COLO668 (cell line): ENCODE measurements at regions not wholly inside any gene's neighbourhood (a gene's known extent, or its start where the extent isn't known, plus 50 kb on each side); places are given as distances from the start of the nearest gene placed in this dataset.
"Not testable (repeated sequence)": the region's sequence is repeated elsewhere in the genome, so short reads cannot be mapped to it uniquely, and the experiment has no call there.

Source experiments
- DNase-seq: peaks from one replicate; lab custom pipeline; 2025; ENCODE audit not compliant: unreplicated experiment; lab: John Stamatoyannopoulos, UW

DNA sequence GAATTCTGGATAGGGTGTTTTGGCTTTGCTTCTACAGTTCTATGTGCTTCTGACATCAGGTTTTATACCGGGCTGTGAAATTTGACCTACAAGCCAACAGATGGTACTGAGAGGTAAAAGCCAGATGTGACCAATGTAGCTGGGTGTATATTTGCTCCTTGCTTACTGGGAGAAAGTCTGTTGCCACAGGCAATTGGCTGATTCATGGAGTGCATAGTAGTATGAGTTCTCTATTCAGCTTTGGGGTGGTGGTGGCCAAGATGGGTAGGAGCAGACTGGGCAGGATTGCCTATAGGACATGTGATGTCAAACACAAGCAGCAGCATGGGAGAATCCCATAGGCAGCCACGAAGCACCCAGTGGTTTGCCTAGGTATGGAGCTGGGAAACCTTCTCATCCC is 1827.0 kb downstream of the C4orf33 start:
- DNase-seq: no peak

GRCh38 chr4:130955520-130955919 is 1859.6 kb downstream of the C4orf33 start:
- DNase-seq: no peak

DNA sequence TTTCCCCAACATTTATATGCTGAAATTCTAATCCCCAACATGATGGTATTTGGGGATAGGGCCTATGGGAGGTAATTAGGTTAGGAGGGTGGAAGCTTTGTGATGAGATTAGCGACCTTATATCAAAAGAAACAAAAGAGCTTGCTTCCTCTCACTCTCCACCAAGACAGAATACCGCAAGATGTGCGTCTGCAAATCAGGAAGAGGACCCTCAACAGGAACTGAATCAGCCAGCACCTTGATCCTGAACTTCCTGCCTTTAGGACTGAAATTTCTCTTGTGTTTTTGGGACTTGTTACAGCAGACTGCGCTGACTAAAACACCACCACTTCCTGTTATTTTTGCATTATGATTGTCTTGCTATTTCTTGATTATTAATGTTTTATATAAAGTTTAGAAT is 1889.4 kb downstream of the C4orf33 start:
- no peak for DNase-seq

DNA sequence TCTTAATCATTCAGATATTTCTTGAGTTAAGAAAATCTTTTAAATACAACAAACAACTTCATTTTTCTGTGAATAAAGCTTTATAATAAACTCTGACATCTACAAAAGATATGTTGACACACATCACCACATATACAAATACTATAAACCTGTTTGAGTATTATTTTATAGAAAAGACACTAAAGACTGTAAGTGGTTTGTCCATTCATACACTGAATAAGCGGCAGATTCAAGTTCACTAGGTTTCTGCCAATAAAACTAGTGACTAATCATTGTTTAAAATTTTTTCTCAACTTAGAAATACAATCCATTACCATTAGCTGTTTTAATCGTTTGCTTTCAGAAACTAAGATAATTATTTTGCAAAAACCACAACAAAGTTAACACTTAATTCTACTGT is 1900.0 kb downstream of the C4orf33 start:
- no peak for DNase-seq

DNA sequence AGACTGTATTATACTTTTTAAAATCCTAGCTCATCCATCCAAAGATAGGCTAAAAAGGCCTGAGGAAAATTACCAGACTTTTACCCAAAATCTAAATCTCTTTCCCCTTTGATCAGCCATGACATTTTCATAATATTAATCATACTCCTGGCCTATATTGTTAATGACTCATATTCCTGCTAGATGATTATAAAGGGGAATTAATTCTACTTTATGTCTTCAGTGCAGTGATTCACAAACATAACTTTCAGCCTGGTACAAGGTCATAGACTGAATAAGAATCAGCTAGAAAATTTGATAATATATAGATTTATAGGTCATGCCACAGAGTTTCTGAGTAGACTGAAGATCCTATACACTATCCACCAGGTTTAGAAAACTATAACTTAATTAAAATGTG is 1905.4 kb downstream of the C4orf33 start:
- DNase-seq: no peak

DNA sequence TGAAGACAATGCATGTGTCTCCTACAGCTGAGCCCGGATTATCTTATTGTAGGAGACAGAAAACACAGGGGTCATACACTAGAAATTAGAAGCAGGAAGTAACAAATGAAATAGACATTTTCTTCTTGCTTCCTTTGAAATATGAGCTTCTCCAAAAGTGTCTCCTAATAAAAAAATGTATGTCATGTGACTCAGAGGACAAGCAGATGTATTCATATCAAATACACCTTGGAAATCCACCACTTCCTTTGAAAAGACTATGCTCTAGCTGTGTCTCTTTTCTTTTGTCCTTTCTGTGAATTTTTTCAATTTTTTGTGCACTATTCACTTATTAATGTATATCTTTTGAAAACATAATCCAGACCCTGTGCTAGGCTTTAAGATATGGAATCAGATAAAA is 1906.2 kb downstream of the C4orf33 start:
- no peak for DNase-seq

DNA sequence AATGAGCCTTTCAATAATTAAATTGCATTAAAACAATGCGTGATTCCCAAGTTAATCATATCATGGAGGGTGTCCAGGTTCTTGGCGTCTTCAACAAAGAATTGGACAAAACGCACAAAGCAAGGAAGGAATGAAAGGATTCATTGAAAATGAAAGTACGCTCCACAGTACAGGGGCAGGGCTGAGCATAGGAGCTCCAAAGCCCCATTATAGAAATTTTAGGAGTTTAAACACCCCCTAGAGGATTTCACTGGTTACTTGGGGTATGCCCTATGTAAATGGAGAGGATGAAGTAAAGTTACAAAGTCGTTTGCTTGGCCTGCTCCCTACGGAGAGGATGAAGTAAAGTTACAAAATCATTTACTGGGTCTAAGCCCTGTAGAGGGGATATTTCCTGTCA is 1910.4 kb downstream of the C4orf33 start:
- no peak for DNase-seq

DNA sequence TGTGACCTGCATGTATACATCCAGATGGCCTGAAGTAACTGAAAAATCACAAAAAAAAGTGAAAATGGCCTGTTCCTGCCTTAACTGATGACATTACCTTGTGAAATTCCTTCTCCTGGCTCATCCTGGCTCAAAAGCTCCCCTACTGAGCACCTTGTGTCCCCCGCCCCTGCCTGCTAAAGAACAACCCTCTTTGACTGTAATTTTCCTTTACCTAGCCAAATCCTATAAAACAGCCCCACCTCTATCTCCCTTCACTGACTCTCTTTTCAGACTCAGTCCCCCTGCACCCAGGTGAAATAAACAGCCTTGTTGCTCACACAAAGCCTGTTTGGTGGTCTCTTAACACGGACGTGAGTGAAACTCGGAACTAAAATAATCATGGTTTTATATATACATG is 1916.0 kb downstream of the C4orf33 start:
- not testable (repeated sequence) for DNase-seq

GRCh38 chr4:131013226-131013625 is 1917.3 kb downstream of the C4orf33 start:
- DNase-seq: no peak

DNA sequence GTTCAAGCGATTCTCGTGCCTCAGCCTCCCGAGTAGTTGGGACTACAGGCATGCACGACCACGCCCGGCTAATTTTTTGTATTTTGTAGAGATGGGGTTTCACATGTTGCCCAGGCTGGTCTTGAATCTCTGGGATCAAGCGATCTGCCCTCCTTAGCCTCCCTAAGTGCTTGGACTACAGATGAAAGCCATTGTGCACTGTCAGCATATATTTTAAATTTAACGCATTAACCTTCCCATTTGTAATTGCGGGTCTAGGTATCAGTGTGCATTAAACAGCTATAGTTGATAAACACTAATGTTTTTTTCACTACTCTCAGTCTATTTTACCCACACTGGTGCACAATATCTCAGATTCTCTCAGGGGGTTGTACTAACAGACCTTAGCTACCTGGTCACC is 1930.8 kb downstream of the C4orf33 start:
- DNase-seq: no peak

DNA sequence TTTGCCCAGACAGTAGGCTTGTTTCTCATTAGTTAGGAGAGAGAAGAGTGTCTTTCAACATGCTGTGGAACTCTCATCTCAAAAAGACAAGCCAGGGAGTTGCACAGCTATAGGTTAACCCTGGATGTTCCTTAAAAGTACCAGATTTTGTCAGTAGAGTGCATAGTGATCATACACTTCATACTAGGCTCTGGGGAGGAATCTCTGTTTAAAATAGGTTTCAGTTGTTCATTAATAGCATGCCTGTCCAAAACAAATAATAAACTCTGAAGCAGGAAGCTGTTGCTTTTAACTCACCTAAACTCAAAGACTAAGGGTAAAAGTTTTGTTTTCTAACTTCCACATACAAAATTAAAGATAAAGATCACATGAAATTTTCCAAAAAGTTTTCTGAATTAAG is 1948.4 kb downstream of the C4orf33 start:
- no peak for DNase-seq

DNA sequence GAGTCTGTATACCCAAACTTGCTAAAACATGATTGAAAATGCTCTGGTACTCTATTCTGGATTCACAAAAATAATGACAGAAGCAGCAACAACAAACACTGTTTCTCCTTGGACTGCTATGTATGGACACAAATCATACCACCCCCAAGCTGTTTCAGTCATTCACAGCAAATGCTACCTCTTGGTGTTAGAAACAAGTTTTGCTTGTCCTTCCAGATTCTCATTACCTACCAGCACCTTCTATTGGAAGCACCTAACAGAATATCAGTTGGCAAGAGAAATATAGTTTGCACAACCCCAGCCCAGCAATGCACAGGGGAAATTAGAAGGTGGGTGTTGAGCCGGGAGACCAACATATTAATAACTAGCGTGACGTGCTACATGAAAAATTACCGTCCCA is 1950.9 kb downstream of the C4orf33 start:
- no peak for DNase-seq

DNA sequence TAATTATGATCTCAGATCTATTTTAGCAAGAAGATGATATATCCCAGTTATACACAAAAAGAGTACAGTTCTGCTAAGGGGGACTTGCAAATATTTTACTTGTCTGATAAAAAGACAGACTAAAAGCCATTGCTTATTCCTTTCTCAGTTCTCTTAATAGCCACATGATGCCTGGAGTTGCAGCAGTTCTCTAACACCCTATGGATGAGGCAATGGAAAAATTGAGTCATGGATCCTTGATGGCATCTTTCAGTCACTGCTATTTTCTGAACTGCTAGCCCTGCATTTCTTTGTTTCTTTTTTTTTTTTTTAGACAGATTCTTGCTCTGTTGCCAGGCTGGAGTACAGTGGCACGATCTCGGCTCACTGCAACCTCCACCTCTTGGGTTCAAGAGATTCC is 1956.7 kb downstream of the C4orf33 start:
- no peak for DNase-seq

- no peak for DNase-seq
Measured at GRCh38 chr4:131054489-131055019, 1958.6 kb downstream of the C4orf33 start.

GRCh38 chr4:131061734-131062133 is 1965.8 kb downstream of the C4orf33 start:
- no peak for DNase-seq

GRCh38 chr4:131063878-131064277 is 1967.9 kb downstream of the C4orf33 start:
- DNase-seq: no peak

- DNase-seq: no peak
Measured at GRCh38 chr4:131081069-131081468, 1985.1 kb downstream of the C4orf33 start.

GRCh38 chr4:131084997-131085396 is 1989.0 kb downstream of the C4orf33 start:
- DNase-seq: no peak

DNA sequence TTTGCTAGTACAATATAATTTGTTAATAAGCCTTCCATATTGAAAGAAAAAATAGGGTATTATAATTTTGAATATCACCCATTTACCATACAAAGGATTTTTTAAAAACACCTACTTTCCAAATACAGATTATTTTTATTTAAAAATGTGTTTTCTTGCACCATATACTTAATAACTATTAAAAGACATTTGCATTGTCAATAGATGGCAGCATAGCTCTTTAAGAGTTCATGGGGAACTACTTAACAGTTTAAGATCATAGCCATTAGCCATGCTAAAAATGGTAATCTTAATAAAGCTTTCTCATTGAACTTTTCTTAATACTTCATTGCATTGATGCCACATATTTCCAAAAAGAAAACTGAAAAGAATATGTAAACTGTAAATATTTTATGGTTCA is 1995.9 kb downstream of the C4orf33 start:
- DNase-seq: no peak

DNA sequence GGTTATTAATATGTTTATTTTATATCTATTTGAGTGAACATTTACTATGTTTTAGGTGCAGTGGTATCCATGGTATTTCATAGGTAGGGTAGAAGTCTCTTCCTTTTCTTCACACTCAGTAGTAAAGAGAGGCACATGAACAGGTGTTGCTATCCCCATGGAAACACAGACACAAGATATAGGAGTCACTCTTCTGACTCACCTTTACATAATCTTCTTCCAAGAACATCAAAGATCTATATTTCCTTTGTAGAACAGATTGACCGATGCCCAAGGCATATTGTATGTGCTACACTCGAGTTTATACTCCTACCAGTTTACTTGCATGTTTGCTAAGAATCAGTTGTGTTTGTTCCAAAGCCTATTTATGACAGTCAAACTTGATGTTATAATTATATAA is 1997.4 kb downstream of the C4orf33 start:
- no peak for DNase-seq

GRCh38 chr4:131098976-131099375 is 2003.0 kb downstream of the C4orf33 start:
- no peak for DNase-seq

DNA sequence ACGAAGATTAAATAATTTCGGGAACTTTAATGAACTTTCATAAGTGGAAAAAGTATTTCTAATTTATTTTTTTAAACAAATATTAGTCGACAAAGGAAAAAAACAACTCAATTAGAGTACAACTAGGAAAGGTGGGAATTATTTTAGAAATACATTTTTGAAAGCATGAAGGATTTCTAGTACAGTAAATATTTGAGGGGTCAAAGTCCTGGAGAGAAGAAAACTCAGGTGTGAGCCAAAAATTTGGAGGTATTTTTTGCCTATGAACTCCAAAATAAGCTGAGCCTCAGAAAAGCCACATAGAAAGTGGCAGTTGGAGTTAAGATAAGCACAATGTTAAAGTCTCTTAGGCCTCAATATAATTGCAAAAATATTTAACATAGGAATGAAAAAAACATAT is 2017.3 kb downstream of the C4orf33 start:
- DNase-seq: no peak

DNA sequence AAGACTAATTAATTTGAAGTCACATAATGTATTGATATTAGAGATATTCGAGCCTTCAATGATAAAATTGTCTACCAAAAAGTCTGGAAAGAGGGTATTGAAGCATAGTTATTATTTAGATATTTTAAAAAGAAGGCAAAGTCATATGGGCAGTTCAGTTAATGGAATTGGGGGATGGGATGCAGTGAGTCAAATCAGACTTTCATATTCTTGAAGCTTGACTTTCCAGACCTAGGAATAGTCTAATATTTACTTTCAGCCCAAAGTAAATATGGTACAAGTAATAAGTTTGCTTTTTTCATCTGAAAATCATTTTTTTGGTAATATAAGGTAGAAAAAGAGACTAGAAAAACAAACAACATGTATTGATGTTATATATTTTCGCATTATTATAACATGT is 2017.8 kb downstream of the C4orf33 start:
- no peak for DNase-seq

- no peak for DNase-seq
Measured at GRCh38 chr4:131119661-131120060, 2023.7 kb downstream of the C4orf33 start.
